ENCODE measurements at regions not wholly inside any gene's neighbourhood (a gene's known extent, or its start where the extent isn't known, plus 50 kb on each side); places are given as distances from the start of the nearest gene placed in this dataset.

GRCh38 chr10:109030581-109031210 is 892.6 kb downstream of the XPNPEP1 start:
- TF ChIP-seq SMC3 (conservative IDR thresholded peaks at IDR 0.05; ENCODE audit: poor library complexity) (no peak), REST (IDR thresholded peaks at IDR 0.05; ENCODE audit: borderline replicate concordance) (no peak), MXI1 (conservative IDR thresholded peaks at IDR 0.05; ENCODE audit: poor library complexity, severe bottlenecking) (no peak), POLR2AphosphoS5 (IDR thresholded peaks at IDR 0.05) (no peak), EZH2 (IDR thresholded peaks at IDR 0.05; ENCODE audit: borderline replicate concordance, insufficient read depth, low read length, poor library complexity, severe bottlenecking) (no peak), TAF1 (IDR thresholded peaks at IDR 0.05; ENCODE audit: low read depth) (no peak), CTCF (IDR thresholded peaks at IDR 0.05; ENCODE audit: poor library complexity, severe bottlenecking) (no peak), RAD21 (conservative IDR thresholded peaks at IDR 0.05) (no peak), EP300 (conservative IDR thresholded peaks at IDR 0.05; ENCODE audit: poor library complexity, severe bottlenecking) (no peak)
- Histone ChIP-seq H3K79me2 (replicated peaks; ENCODE audit: insufficient read depth, low read length) (no peaks in the 10 kb centered on the region), H3K9ac (ENCODE audit: low read length) (no peak overlapping the region), H3K27me3 (ENCODE audit: insufficient read depth, low read depth, low read length) (no peaks in the 10 kb centered on the region), H4K20me1 (ENCODE audit: insufficient read depth) (no peaks in the 10 kb centered on the region), H3K4me2 (ENCODE audit: low read length) (no peak overlapping the region), H2AFZ (ENCODE audit: low read depth, low read length) (no peak overlapping the region), H3K36me3 (ENCODE audit: insufficient read depth, low read length) (no peaks in the 10 kb centered on the region), H3K4me3 (ENCODE audit: low read length) (no peak overlapping the region), H3F3A (ENCODE audit: insufficient read depth, low read length, poor library complexity, severe bottlenecking) (no peaks in the 10 kb centered on the region), H3K9me3 (ENCODE audit: low read length) (no peaks in the 10 kb centered on the region), H3K9me2 (ENCODE audit: insufficient read depth, low read length) (no peaks in the 10 kb centered on the region), H3K27ac (ENCODE audit: low read length) (no peak overlapping the region)

- Histone ChIP-seq H2AFZ (ENCODE audit: low read depth, low read length) (no peak overlapping the region), H4K20me1 (ENCODE audit: insufficient read depth) (no peaks in the 10 kb centered on the region), H3K4me3 (ENCODE audit: low read length) (no peak overlapping the region), H3K36me3 (ENCODE audit: insufficient read depth, low read length) (no peaks in the 10 kb centered on the region), H3K4me2 (ENCODE audit: low read length) (no peak overlapping the region), H3F3A (ENCODE audit: insufficient read depth, low read length, poor library complexity, severe bottlenecking) (no peaks in the 10 kb centered on the region), H3K27ac (ENCODE audit: low read length) (no peak overlapping the region), H3K9me3 (ENCODE audit: low read length) (no peaks in the 10 kb centered on the region), H3K9ac (ENCODE audit: low read length) (no peak overlapping the region), H3K79me2 (replicated peaks; ENCODE audit: insufficient read depth, low read length) (no peaks in the 10 kb centered on the region), H3K9me2 (ENCODE audit: insufficient read depth, low read length) (no peaks in the 10 kb centered on the region), H3K27me3 (ENCODE audit: insufficient read depth, low read depth, low read length) (no peaks in the 10 kb centered on the region)
- TF ChIP-seq RAD21 (conservative IDR thresholded peaks at IDR 0.05) (no peak), EP300 (conservative IDR thresholded peaks at IDR 0.05; ENCODE audit: poor library complexity, severe bottlenecking) (no peak), CTCF (IDR thresholded peaks at IDR 0.05; ENCODE audit: poor library complexity, severe bottlenecking) (no peak), SMC3 (conservative IDR thresholded peaks at IDR 0.05; ENCODE audit: poor library complexity) (no peak), EZH2 (IDR thresholded peaks at IDR 0.05; ENCODE audit: borderline replicate concordance, insufficient read depth, low read length, poor library complexity, severe bottlenecking) (no peak)
Measured at GRCh38 chr10:109029870-109030269, 893.4 kb downstream of the XPNPEP1 start.
